Upper lobe of left lung (tissue), 4 donors: ENCODE measurements at regions not wholly inside any gene's neighbourhood (a gene's known extent, or its start where the extent isn't known, plus 50 kb on each side); places are given as distances from the start of the nearest gene placed in this dataset.

Source experiments
- POLR2A ChIP-seq, 4 donors: fragments of 450-650 bp; IDR thresholded peaks; one replicate each; pipeline ENCODE4 v1.5.1; 2016 to 2017; ENCODE audit warnings: antibody characterized with exemption in 4 of 4, mild to moderate bottlenecking in 2 of 4
- TF ChIP-seq, protein P1 (sequence below), 6 experiments: fragments of 450-650 bp in 4 of 6; fragments of 200-600 bp in 2 of 6; sonication (generic) in 2 of 6; IDR thresholded peaks; one replicate each; pipeline ENCODE4 v1.5.1; 2016 to 2019; ENCODE audit warnings: antibody characterized with exemption in 6 of 6

DNA sequence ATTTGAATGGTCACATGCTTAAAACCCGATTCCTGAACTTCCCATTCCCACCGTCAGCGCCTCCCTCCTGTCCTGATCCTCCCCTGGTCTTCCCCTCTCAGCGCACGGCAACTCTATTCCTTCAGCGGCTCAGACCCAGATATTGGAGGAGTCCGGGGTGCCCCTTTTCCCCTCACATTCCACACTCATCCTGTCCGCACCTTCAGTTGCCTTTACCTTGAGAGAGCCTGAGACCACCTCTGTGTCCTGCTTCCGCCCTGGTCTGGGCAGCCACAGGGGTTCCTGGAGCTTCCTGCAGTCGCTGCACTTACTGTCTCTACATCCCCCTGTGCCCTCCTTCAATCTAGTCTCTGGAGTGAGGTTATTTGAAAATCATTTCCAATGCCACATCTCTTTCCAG, 193.4 kb downstream of the BCAS1 start:
- TF ChIP-seq POLR2A (IDR thresholded peaks at IDR 0.05): no peak
- TF ChIP-seq, protein P1, sequence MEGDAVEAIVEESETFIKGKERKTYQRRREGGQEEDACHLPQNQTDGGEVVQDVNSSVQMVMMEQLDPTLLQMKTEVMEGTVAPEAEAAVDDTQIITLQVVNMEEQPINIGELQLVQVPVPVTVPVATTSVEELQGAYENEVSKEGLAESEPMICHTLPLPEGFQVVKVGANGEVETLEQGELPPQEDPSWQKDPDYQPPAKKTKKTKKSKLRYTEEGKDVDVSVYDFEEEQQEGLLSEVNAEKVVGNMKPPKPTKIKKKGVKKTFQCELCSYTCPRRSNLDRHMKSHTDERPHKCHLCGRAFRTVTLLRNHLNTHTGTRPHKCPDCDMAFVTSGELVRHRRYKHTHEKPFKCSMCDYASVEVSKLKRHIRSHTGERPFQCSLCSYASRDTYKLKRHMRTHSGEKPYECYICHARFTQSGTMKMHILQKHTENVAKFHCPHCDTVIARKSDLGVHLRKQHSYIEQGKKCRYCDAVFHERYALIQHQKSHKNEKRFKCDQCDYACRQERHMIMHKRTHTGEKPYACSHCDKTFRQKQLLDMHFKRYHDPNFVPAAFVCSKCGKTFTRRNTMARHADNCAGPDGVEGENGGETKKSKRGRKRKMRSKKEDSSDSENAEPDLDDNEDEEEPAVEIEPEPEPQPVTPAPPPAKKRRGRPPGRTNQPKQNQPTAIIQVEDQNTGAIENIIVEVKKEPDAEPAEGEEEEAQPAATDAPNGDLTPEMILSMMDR (IDR thresholded peaks at IDR 0.05): no peak
